ENCODE measurements at regions not wholly inside any gene's neighbourhood (a gene's known extent, or its start where the extent isn't known, plus 50 kb on each side); places are given as distances from the start of the nearest gene placed in this dataset.

GRCh38 chr4:67104145-67104544, 441.2 kb downstream of the CENPC start:
- TF ChIP-seq CTCF (IDR thresholded peaks at IDR 0.05) (no peak), EP300 (IDR thresholded peaks at IDR 0.05) (no peak), POLR2AphosphoS5 (IDR thresholded peaks at IDR 0.05) (no peak), POLR2A (IDR thresholded peaks at IDR 0.05) (no peak)
